B cell (primary cell): ENCODE measurements at regions not wholly inside any gene's neighbourhood (a gene's known extent, or its start where the extent isn't known, plus 50 kb on each side); places are given as distances from the start of the nearest gene placed in this dataset.

Experiments used
- ATAC-seq: fragments of 200-7000 bp; cut with Tn5 transposase; one replicate; pipeline ENCODE4 v1.10.0; 2021; ENCODE audit warnings: low read depth, mild to moderate bottlenecking, moderate number of reproducible peaks, moderate library complexity
- CTCF ChIA-PET: fragments of 350-600 bp; sonication (Branson Sonifier 250); formaldehyde crosslinking; loops from one replicate; lab custom pipeline; 2021; ENCODE audit warnings: antibody characterized with exemption, inconsistent platforms; lab: Charles Lee
- POLR2A ChIA-PET: fragments of 350-600 bp; sonication (Branson Sonifier 250); formaldehyde crosslinking; loops from one replicate; lab custom pipeline; 2021; ENCODE audit warnings: antibody characterized with exemption; lab: Charles Lee
- DNase-seq: peaks from one replicate; pipeline ENCODE4 v3.0.0; 2013
- H2AFZ ChIP-seq: 2 replicates; pipeline ENCODE4 v1.6.1; 2012; ENCODE audit warnings: mild to moderate bottlenecking, low read depth, low read length; ENCODE audit not compliant: insufficient read depth, poor library complexity, severe bottlenecking
- H3K27ac ChIP-seq, 2 donors: 1 replicate in 1 of 2; 2 replicates in 1 of 2; pipeline ENCODE4 v1.5.1; 2012 to 2013; ENCODE audit warnings: low read length in 2 of 2, mild to moderate bottlenecking in 2 of 2, moderate library complexity in 1 of 2
- H3K27me3 ChIP-seq, 4 experiments: fragments of 200-600 bp in 1 of 4; sonication (generic) in 1 of 4; replicated peaks in 1 of 4; 1 replicate in 2 of 4; 2 replicates in 2 of 4; pipeline versions ENCODE4 v1.6.1 to v1.7.0; 2013 to 2016; ENCODE audit warnings: low read length in 3 of 4, mild to moderate bottlenecking in 2 of 4, mixed read lengths in 1 of 4, moderate library complexity in 1 of 4; ENCODE audit not compliant: insufficient read depth in 4 of 4, control insufficient read depth in 3 of 4; ENCODE audit errors: control extremely low read depth in 1 of 4
- H3K36me3 ChIP-seq, 2 experiments: replicated peaks in 1 of 2; 1 replicate in 1 of 2; 2 replicates in 1 of 2; pipeline versions ENCODE4 v1.6.1 to v1.7.1; 2013; ENCODE audit warnings: low read length in 1 of 2; ENCODE audit not compliant: insufficient read depth in 2 of 2, control insufficient read depth in 1 of 2; ENCODE audit errors: control extremely low read depth in 1 of 2, extremely low read depth in 1 of 2
- H3K4me1 ChIP-seq, 2 donors: fragments of 200-600 bp in 1 of 2; sonication (generic) in 1 of 2; 1 replicate in 1 of 2; 2 replicates in 1 of 2; pipeline versions ENCODE4 v1.5.1 to v1.6.1; 2013 to 2017; ENCODE audit warnings: low read length in 2 of 2; ENCODE audit not compliant: control insufficient read depth in 2 of 2, insufficient read depth in 2 of 2
- H3K4me2 ChIP-seq: replicated peaks from 2 replicates; pipeline ENCODE3; 2012; ENCODE audit warnings: mild to moderate bottlenecking, low read depth, low read length; ENCODE audit not compliant: poor library complexity, severe bottlenecking
- H3K4me3 ChIP-seq, 5 experiments: fragments of 200-600 bp in 1 of 5; sonication (generic) in 1 of 5; 1 replicate in 3 of 5; 2 replicates in 2 of 5; pipeline versions ENCODE4 v1.5.1 to v1.7.0; 2011 to 2016; ENCODE audit warnings: low read length in 4 of 5, mild to moderate bottlenecking in 4 of 5, low read depth in 2 of 5, control low read depth in 1 of 5, moderate library complexity in 1 of 5; ENCODE audit not compliant: insufficient read depth in 1 of 5; ENCODE audit errors: control extremely low read depth in 1 of 5, extremely low read depth in 1 of 5
- H3K79me2 ChIP-seq: fragments of 200-600 bp; sonication (generic); one replicate; pipeline ENCODE4 v1.6.0; 2016; ENCODE audit warnings: low read length; ENCODE audit not compliant: control insufficient read depth, insufficient read depth
- H3K9ac ChIP-seq: fragments of 200-600 bp; sonication (generic); 2 replicates; pipeline ENCODE4 v1.6.1; 2017; ENCODE audit warnings: mild to moderate bottlenecking, low read length, moderate library complexity
- H3K9me3 ChIP-seq, 3 donors: one replicate each; pipeline versions ENCODE4 v1.6.1 to v1.7.1; 2013; ENCODE audit warnings: low read length in 2 of 3; ENCODE audit not compliant: control insufficient read depth in 2 of 3, insufficient read depth in 1 of 3; ENCODE audit errors: control extremely low read depth in 1 of 3
- H4K20me1 ChIP-seq: 2 replicates; pipeline ENCODE4 v1.6.0; 2012; ENCODE audit warnings: mild to moderate bottlenecking, low read length; ENCODE audit not compliant: insufficient read depth, control insufficient read depth, poor library complexity, severe bottlenecking
- H3K27ac Mint-ChIP-seq: one replicate; pipeline ENCODE4 v1.8.0; 2021; ENCODE audit warnings: mixed read lengths
- H3K27me3 Mint-ChIP-seq: one replicate; pipeline ENCODE4 v1.8.0; 2021; ENCODE audit warnings: mixed read lengths
- H3K4me1 Mint-ChIP-seq: one replicate; pipeline ENCODE4 v1.8.0; 2021; ENCODE audit warnings: mixed read lengths
- H3K4me3 Mint-ChIP-seq: one replicate; pipeline ENCODE4 v1.8.0; 2021; ENCODE audit warnings: mixed read lengths
- H3K9me3 Mint-ChIP-seq: one replicate; pipeline ENCODE4 v1.8.0; 2022; ENCODE audit warnings: mixed read lengths; ENCODE audit not compliant: insufficient read depth
- EZH2 ChIP-seq: IDR thresholded peaks from 2 replicates; pipeline ENCODE4 v1.6.1; 2012; ENCODE audit warnings: borderline replicate concordance, low read depth, mild to moderate bottlenecking, moderate library complexity, low read length; ENCODE audit not compliant: insufficient read depth, poor library complexity, severe bottlenecking
- WGBS: methylation state at CpG from one replicate; pipeline ENCODE4 v1.1.5; 2013; ENCODE audit warnings: missing lambda C conversion rate; ENCODE audit not compliant: insufficient coverage; 5-methylcytosine and 5-hydroxymethylcytosine counted together
- intact Hi-C: fragments of 100-400 bp; cut with micrococcal nuclease; formaldehyde crosslinking; loops from one replicate; pipeline ENCODE4 v1.10.0; 2022
- TF ChIP-seq, protein P1 (sequence below): fragments of 200-600 bp; IDR thresholded peaks from one replicate; pipeline ENCODE4 v1.8.0; 2022; ENCODE audit warnings: antibody characterized with exemption, mild to moderate bottlenecking

DNA sequence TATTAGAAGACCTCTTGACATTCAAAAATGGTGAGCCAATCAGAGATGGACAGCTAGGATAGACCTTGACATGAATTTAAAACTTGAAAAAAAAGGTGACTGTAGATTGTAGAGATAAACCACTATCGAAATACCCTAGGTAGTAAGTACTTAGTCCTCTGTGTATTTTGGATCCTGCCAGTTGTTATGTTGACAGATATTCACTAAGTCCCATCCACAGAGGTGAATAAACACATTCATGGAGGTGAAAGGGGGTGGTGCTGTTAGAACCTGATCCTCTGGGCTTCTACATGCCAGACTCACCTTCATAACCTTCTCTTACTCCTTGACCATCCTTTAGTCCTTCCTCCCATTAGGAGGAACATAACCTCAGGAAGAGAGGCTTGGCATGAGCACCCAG lies 72.3 kb downstream of the OTX2 start:
- Mint-ChIP-seq H3K27ac (no peak overlapping the region), H3K4me1 (no peaks in the 10 kb centered on the region), H3K4me3 (no peak overlapping the region), H3K27me3 (peaks cover 6% of the 10 kb centered on the region), H3K9me3 (no peaks in the 10 kb centered on the region)
- intact Hi-C loops = no loop called here
- no peaks in the 10 kb centered on the region for H3K27me3 ChIP-seq
- H3K36me3 ChIP-seq = no peaks in the 10 kb centered on the region
- no peak overlapping the region for H3K4me3 ChIP-seq
- no peak overlapping the region for H3K9ac ChIP-seq
- H3K27ac ChIP-seq = no peak overlapping the region
- no peak for TF ChIP-seq EZH2
- TF ChIP-seq, protein P1, sequence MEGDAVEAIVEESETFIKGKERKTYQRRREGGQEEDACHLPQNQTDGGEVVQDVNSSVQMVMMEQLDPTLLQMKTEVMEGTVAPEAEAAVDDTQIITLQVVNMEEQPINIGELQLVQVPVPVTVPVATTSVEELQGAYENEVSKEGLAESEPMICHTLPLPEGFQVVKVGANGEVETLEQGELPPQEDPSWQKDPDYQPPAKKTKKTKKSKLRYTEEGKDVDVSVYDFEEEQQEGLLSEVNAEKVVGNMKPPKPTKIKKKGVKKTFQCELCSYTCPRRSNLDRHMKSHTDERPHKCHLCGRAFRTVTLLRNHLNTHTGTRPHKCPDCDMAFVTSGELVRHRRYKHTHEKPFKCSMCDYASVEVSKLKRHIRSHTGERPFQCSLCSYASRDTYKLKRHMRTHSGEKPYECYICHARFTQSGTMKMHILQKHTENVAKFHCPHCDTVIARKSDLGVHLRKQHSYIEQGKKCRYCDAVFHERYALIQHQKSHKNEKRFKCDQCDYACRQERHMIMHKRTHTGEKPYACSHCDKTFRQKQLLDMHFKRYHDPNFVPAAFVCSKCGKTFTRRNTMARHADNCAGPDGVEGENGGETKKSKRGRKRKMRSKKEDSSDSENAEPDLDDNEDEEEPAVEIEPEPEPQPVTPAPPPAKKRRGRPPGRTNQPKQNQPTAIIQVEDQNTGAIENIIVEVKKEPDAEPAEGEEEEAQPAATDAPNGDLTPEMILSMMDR = no peak
- CTCF ChIA-PET = no interaction called here
- no peak overlapping the region for H3K4me2 ChIP-seq
- ATAC-seq (no peak), DNase-seq (no peak)
- WGBS = no CpG with 5 or more reads among the region's 1 CpG
- no peaks in the 10 kb centered on the region for H4K20me1 ChIP-seq
- no peaks in the 10 kb centered on the region for H3K9me3 ChIP-seq
- POLR2A ChIA-PET = no interaction called here
- no peak overlapping the region for H2AFZ ChIP-seq
- no peaks in the 10 kb centered on the region for H3K79me2 ChIP-seq
- H3K4me1 ChIP-seq = no peaks in the 10 kb centered on the region

DNA sequence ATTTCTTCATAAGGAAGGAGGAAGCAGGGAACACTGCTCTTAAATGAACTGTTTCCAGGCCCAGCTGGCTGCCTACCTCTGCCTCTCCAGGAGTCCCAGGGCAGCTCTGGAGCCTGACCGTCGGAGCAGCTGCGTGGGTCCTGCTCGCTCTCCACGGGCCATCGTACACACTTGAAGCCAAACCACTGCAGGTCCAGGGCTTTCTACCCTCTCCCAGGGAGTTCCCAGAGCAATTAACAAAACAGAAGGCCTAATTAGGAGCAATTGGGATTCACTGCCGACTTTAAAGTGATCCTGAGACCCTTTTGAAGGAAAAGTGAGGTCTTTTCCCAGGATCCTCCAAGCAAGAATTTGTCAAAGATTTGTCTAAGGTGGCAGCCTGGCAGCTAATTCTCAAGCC lies 76.9 kb downstream of the OTX2 start:
- intact Hi-C loops = no loop called here
- H3K4me2 ChIP-seq = no peak overlapping the region
- POLR2A ChIA-PET = no interaction called here

More for the DNA sequence above, 76.9 kb downstream of the OTX2 start:
- no peak for DNase-seq
- Mint-ChIP-seq H3K4me1 (no peaks in the 10 kb centered on the region), H3K9me3 (no peaks in the 10 kb centered on the region), H3K27ac (no peak overlapping the region), H3K27me3 (peaks cover 27% of the 10 kb centered on the region), H3K4me3 (no peak overlapping the region)
- Histone ChIP-seq H3K79me2 (no peaks in the 10 kb centered on the region), H3K36me3 (no peaks in the 10 kb centered on the region), H3K27me3 (peaks cover 0 to 9% (median 5%) of the 10 kb centered on the region in 4 experiments), H3K4me1 (no peaks in the 10 kb centered on the region), H3K4me3 (no peak overlapping the region), H3K9me3 (no peaks in the 10 kb centered on the region), H3K9ac (no peak overlapping the region), H4K20me1 (no peaks in the 10 kb centered on the region), H3K27ac (no peak overlapping the region), H2AFZ (no peak overlapping the region)
- no peak for TF ChIP-seq EZH2
- TF ChIP-seq, protein P1 = no peak
- CTCF ChIA-PET = no interaction called here
- 54% methylated on average over 7 of the region's 7 CpGs for WGBS
- no peak for ATAC-seq
